Stimulated activated naive CD8-positive, alpha-beta T cell treated with anti-CD3 and anti-CD28 coated beads, Interleukin-15, Interleukin-2, amounts not matched to agents 100 U/mL and 50 U/mL, for 24 hours (primary cell): ENCODE measurements at regions not wholly inside any gene's neighbourhood (a gene's known extent, or its start where the extent isn't known, plus 50 kb on each side); places are given as distances from the start of the nearest gene placed in this dataset.

Source experiments
- ATAC-seq: fragments of 150-1000 bp; cut with Tn5 transposase; one replicate; pipeline ENCODE4 v1.10.0; 2021
- DNase-seq: peaks from one replicate; pipeline ENCODE4 v3.0.0; 2021

- DNase-seq (no peak), ATAC-seq (no peak)
Measured at GRCh38 chr7:51666751-51667150, 350.1 kb upstream of the COBL start.

GRCh38 chr7:51666266-51666665, 349.7 kb upstream of the COBL start:
- DNase-seq (no peak), ATAC-seq (no peak)

GRCh38 chr7:51665045-51665780, 348.6 kb upstream of the COBL start:
- DNase-seq: no peak
- ATAC-seq: no peak

GRCh38 chr7:51660516-51660915, 343.9 kb upstream of the COBL start:
- DNase-seq: no peak
- no peak for ATAC-seq

DNA sequence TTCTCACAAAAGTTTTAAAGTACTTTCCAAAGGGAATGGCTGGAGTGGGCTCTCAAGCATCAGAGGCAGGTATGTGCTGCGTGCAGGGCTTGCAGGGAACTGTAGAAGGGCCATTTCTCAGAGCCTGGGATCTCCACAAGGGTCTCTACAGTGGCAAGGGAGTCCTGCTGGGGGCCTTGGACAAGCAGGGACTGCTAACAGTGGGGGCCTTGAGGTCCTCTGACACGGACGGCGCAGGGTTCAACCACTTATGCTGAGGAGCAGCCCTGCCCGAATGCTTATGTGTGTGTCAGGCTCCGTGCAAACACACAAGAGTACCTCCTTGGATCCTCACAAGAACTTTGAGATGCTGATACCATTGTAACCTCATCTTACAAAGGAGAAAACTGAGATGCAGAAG, 342.1 kb upstream of the COBL start:
- DNase-seq (no peak), ATAC-seq (no peak)

DNA sequence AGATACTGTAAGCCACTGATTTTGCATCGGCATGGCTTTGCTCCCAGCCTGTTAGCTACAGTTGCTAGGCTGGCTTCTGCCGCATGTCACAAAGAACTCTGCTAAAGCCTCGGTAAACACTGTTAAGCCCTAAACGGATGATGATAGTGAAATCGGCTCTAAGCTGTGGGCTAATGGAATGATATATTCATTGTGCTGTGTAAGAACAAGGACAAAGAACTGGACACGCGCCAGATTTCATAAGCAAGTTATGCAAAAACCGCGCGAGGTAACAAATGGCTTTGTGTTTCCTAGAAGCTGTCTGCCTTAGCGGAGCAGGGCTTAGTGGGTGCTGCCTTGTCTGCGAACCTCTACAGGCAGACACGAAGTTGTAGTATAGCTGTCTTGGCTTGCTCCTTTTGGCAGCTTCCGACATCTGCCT, 331.3 kb upstream of the COBL start:
- DNase-seq (no peak), ATAC-seq (no peak)

- DNase-seq: no peak
- no peak for ATAC-seq
Measured at GRCh38 chr7:51647486-51647885, 330.9 kb upstream of the COBL start.

DNA sequence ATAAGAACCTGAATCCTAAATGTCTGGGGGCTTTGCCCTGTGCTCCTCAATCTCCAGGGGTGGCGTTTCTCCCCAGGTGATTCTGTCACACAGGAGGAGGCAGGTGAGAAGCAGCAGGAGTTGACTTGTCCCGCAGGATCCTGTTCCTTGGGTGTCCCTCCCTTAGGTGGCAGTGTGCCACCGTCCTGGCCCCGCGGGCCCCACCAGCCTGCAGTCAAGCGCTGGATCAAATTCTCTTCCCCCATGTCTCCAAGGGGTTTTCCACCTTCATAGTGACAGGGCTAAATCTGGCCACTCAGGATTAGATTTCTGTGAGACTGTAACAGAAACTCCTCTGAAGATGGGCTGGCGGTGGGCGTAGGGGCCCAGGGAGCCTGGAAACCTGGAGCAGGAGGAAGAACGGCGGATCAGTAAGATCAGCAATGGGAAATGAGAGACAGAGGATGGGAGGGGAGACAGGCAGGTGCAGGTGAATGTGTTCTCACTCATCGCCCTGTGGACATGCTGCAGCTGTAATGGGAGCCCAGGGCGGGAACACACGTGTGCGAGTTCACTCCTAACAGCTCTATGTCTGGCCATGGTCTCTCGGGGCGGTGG, 329.2 kb upstream of the COBL start:
- ATAC-seq (no peak), DNase-seq (no peak)

DNA sequence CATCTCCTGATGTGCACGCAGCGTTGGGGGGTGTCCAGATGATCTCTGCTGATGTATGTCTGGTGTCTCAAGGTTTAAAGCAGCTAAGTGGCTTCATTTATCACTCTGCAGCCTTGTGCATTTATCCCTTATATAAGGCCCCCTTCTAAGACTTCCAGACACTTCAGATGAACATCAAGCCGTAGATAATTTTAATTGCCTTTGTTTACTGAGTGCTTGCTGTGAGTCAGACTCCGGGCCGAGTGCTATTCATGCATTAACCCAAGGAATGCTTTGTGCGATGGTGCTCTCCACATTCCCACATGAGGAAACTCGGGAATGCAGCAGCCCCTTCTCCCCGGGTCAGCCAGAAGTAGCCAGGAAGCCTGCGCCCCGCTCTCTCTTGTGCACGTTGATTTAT, 328.6 kb upstream of the COBL start:
- DNase-seq (no peak), ATAC-seq (no peak)

GRCh38 chr7:51644216-51644615, 327.6 kb upstream of the COBL start:
- DNase-seq (no peak), ATAC-seq (no peak)

DNA sequence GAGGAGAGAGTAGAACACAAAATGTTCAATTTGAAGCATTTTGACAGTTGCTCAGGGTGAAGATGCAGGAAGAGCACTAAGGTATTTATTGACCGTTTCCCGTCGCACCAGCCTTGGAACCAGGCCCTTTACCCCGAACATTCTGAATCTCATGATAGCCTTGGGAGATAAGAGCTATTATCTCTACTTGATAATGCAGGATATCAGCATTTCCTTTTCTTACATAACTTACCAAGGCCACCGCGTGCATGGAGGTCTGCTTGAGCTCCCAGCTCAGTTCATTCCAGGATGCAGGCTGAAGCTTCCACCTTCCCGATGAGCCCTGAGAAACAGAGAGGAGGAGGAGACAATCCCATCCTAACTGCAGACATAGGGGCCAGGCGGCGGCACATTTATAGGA, 324.2 kb upstream of the COBL start:
- ATAC-seq (no peak), DNase-seq (no peak)

DNA sequence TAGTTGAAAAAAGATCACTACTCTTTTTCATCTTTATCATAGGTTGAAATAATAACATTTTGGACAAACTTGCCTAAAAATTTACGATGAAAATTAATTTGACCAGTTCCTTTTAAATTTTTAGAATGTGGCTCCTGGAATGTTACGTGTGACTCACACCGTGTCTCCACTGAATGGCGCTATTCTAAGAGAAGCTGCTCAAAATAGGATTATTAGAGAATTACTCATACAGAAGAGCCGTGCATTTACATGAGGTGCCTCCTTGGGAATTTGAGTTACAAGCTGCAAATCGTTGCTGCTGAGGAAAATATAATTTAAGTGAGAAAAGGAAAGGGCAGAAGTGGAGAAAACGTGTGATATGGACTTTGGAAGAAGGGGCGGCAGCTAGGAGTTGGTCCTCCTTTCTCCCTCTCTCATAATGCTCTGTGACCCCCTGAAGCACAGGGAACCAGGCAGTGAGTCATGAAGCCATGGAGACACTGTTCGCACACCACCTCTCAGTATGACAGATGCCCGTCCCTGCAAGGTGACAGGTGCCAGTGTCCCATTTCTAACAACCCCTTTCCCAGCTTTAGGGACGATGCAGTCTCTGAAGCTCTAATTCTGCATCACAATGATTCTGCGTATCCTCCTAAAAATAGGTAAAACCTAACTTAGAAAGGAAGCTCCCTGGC, 323.2 kb upstream of the COBL start:
- no peak for ATAC-seq

DNA sequence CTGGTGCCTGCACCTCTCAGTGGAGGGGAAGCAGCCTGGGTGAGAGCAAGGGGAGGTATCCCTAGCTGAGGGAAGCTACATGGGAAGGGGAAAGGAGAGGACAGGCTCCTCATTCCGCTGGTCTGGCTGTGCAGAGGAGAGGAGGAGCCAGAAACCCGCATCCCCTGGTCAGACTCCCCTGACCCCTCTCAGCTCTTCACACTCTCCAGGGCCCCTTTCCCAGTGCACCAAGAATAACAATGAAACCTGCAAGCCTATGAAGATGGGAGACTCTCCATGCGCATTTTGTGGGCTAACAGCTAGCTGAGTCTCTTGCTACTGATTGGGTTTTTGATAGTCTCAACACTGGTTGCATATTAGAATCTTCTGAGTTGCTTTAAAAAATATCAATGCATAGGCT, 319.9 kb upstream of the COBL start:
- ATAC-seq: no peak
- no peak for DNase-seq

More for the DNA sequence above, 323.2 kb upstream of the COBL start:
- no peak for DNase-seq

DNA sequence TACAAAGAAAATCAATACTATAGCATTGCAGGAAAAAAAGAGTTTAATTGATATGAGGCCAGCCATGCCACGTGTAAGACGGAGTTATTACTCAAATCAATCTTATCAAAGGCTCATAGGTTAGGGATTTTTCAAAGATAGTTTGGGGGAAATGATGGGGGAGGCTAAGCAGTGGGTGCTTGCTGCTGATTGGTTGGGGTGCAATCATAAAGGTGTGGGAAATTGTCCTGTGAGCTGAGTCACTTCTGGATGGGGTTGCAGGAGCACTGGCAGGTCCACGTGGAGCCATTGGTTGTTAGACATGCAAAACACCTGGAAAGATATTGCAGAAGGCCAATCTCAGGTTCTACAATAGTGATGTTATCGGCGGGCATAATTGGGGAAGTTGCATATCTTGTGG, 319.2 kb upstream of the COBL start:
- DNase-seq: no peak

DNA sequence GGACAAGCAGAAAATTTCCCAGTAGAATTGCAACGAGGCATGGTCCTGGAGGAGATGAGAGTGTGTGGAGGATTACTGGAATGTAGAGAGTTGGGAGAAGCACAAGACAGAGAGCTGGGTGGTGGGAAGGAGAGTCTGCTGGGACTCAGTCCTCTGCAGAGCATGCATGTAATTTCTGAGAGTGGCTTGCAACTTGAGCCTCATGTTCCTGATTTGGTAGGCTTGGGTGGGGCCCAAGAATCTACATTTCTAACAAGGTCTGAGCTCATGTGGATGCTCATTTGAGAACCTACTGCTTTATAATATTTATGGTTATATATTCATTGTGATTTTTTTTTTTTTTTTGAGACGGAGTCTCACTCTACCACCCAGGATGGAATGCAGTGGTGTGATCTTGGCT, 317.9 kb upstream of the COBL start:
- no peak for ATAC-seq

More for the DNA sequence above, 319.2 kb upstream of the COBL start:
- no peak for ATAC-seq

GRCh38 chr7:51634025-51634424, 317.4 kb upstream of the COBL start:
- no peak for ATAC-seq

More for the DNA sequence above, 317.9 kb upstream of the COBL start:
- no peak for DNase-seq

DNA sequence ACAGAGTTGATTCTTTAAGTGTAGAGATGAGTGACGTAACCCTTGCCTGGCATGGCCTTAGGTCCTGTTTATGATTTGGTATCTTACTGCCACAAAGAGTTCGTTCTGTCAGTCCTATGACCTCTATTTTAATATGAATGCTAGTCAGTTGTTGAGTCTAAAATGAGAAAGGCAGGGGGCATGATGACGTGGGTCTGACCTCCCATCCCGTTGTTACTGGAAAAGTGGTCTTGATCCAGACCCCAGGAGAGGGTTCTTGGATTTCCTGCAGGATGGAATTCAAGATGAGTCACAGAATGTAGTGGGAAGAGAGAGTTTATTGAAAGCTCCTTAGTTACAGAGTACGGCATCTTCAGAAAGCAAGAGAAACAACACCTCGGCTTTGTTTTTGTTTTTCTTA, 317.0 kb upstream of the COBL start:
- DNase-seq (no peak), ATAC-seq (no peak)

More at GRCh38 chr7:51634025-51634424, 317.4 kb upstream of the COBL start:
- DNase-seq: no peak

- ATAC-seq (no peak), DNase-seq (no peak)
Measured at GRCh38 chr7:51633006-51633405, 316.4 kb upstream of the COBL start.

- no peak for DNase-seq
- ATAC-seq: no peak
Measured at GRCh38 chr7:51630933-51631332, 314.3 kb upstream of the COBL start.

DNA sequence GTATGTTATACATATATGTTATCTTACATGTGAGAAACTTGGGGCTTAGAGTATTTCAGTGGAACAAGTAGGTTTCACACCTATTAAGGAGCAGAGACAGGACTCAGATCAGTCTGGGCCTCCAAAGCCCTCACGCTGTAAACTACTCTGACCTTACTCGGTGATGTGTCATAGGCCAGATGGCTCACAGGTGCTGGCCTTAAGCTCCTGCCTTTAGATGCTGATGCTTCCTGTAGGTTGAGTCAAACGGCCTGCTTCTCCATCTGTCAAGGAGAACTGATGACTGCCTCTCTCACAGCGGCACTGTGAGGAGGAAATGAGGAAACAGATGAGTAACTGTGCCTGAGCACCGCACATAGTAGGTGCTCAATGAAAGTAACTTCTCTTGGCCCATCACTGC, 312.6 kb upstream of the COBL start:
- no peak for DNase-seq
- ATAC-seq: no peak

DNA sequence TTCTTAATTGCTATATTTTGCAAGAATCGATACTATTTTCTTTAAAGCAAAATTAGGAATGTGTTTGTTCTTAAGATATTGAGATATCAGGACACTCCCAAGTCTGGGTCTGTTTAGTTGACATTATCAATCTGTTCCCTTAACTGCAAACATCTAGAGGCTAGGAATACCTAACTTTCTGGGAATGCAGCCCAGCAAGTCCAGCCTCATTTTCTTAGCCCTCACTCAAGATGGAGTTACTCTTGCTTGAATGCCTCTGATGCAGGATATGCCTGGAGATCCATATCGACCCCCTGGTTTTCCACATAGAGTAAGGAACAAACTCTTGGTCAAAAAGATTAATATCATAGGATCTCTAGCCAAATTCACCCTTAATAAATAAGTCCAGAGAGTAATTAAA, 305.3 kb upstream of the COBL start:
- ATAC-seq: no peak
- no peak for DNase-seq

DNA sequence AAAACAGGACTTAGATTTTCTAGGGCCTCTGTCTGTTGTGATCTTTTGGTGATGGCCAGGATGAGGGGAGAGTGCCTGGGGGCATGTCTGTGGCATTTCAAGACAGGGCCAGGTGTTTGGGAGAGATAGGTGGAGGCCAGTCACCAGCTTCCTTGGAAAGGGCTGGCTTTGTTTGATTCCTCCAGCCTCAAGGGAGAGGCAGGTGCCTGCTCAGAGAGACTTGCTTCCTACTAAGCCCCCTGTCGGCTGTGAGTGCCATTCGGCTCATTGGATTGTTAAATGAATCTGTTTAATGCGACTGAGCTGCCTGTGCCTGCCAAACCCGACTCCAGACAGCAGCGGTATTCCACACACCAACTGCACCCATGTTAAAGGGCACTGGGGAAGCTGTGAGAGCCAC, 304.1 kb upstream of the COBL start:
- no peak for ATAC-seq
- no peak for DNase-seq

DNA sequence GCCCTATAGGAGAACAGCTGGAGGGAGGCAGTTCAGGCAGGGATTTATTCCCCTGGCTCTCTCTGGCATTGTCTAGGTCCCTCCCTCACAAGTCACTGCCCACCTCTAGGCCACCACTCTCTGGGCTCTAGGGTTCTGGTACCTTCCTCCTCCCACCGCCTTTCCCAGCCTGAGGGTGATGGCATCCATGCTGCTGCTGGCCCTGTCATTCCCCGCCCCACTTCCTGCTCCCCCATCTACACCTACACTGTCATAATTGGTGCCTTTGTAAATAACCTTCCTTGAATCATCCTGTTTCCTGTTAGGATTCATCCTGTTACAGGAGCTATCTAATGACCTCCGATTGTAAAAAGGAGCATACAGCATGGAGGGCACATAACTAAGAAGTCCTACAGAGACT, 303.3 kb upstream of the COBL start:
- DNase-seq (no peak), ATAC-seq (no peak)

DNA sequence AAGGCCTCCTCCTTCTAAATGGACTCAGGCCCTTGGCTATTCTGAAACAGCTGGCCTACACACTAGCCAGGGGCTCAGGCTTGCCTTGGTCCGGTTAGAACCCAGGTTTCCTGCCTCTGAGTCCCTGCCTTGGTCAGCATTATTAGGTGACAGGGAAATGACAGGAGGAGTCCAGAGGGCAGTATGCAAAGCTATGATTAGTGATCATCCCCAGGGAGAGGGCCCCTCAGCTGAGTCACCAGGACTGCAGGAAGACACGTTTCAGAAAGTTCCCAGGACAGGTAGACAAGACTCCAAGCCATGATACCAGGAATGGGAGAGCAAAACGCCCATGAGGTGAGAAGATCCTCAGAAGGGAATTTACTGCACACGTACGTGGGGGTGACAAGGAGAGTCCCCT, 301.1 kb upstream of the COBL start:
- ATAC-seq: no peak

More for the DNA sequence above, 301.1 kb upstream of the COBL start:
- DNase-seq: no peak
